GM12878 (cell line): ENCODE measurements at regions not wholly inside any gene's neighbourhood (a gene's known extent, or its start where the extent isn't known, plus 50 kb on each side); places are given as distances from the start of the nearest gene placed in this dataset.

ENCODE experiments used
- ATAC-seq: fragments of 200-7000 bp; cut with Tn5 transposase; 3 replicates; pipeline ENCODE4 v1.9.1; 2020; ENCODE audit warnings: mild to moderate bottlenecking, moderate library complexity
- BruUV-seq: library from RNA; stranded (reverse); fragments of 400-500 nt; replicated peaks from 2 replicates; lab custom pipeline; 2021; lab: Mats Ljungman, UMichigan
- CTCF ChIA-PET: fragments of 300-600 bp; sonication (Branson Sonifier 250); formaldehyde crosslinking; extraction: SDS; loops from one replicate; lab custom pipeline; 2021; ENCODE audit warnings: inconsistent platforms; lab: Yijun Ruan, JAX
- POLR2A ChIA-PET: fragments of 350-600 bp; formaldehyde crosslinking; extraction: SDS; loops from one replicate; lab custom pipeline; 2021; ENCODE audit warnings: inconsistent platforms; lab: Charles Lee
- RAD21 ChIA-PET: fragments of 300-600 bp; sonication (Branson Sonifier 250); formaldehyde crosslinking; loops from one replicate; lab custom pipeline; 2023; ENCODE audit warnings: antibody characterized with exemption; ENCODE audit not compliant: unreplicated experiment; lab: Charles Lee
- SMC1A ChIA-PET: fragments of 300-600 bp; sonication (Branson Sonifier 250); formaldehyde crosslinking; loops from one replicate; lab custom pipeline; 2023; ENCODE audit not compliant: unreplicated experiment, uncharacterized antibody; lab: Charles Lee
- DNase-seq: peaks from one replicate; pipeline ENCODE4 v3.0.0-alpha.2; 2011; ENCODE audit warnings: low read depth, low spot score
- FAIRE-seq: peaks from 3 replicates; lab custom pipeline; 2011; peaks lifted over from hg19 to GRCh38; lab: Jason Lieb, UNC
- H2AFZ ChIP-seq: 2 replicates; pipeline ENCODE4 v1.6.0; 2011; ENCODE audit warnings: low read depth, low read length, control low read depth; ENCODE audit not compliant: control insufficient read depth
- H3K27ac ChIP-seq: 2 replicates; pipeline ENCODE4 v1.5.1; 2011; ENCODE audit warnings: control low read depth; ENCODE audit not compliant: control insufficient read depth, insufficient read depth
- H3K27me3 ChIP-seq, 2 experiments: replicated peaks in 1 of 2; 2 replicates each; pipeline versions ENCODE4 v1.6.0 to v1.6.1; 2011; ENCODE audit warnings: low read length in 1 of 2; ENCODE audit not compliant: control insufficient read depth in 2 of 2, insufficient read depth in 2 of 2
- H3K36me3 ChIP-seq, 2 experiments: 2 replicates each; pipeline ENCODE4 v1.5.1; 2011; ENCODE audit warnings: low read length in 1 of 2; ENCODE audit not compliant: control insufficient read depth in 2 of 2, insufficient read depth in 2 of 2
- H3K4me1 ChIP-seq: 2 replicates; pipeline ENCODE4 v1.6.1; 2011; ENCODE audit warnings: mild to moderate bottlenecking, low read length, moderate library complexity, mixed read lengths; ENCODE audit not compliant: control insufficient read depth, insufficient read depth
- H3K4me2 ChIP-seq: 2 replicates; pipeline ENCODE4 v1.6.0; 2011; ENCODE audit warnings: control low read depth; ENCODE audit not compliant: control insufficient read depth, insufficient read depth
- H3K4me3 ChIP-seq: fragments of 200-600 bp; sonication (generic); 2 replicates; pipeline ENCODE4 v1.5.1; 2016
- H3K79me2 ChIP-seq: 2 replicates; pipeline ENCODE4 v1.6.0; 2011; ENCODE audit warnings: low read length; ENCODE audit not compliant: control insufficient read depth, insufficient read depth
- H3K9ac ChIP-seq: 2 replicates; pipeline ENCODE4 v1.8.0; 2011; ENCODE audit warnings: low read length, control low read depth, mixed read lengths; ENCODE audit not compliant: control insufficient read depth, insufficient read depth
- H3K9me3 ChIP-seq: replicated peaks from 3 replicates; pipeline ENCODE4 v1.5.1; 2011; ENCODE audit warnings: mild to moderate bottlenecking, low read length; ENCODE audit not compliant: control insufficient read depth, insufficient read depth
- H4K20me1 ChIP-seq: 2 replicates; pipeline ENCODE4 v1.6.0; 2011; ENCODE audit not compliant: control insufficient read depth, insufficient read depth
- CHD1 ChIP-seq: IDR thresholded peaks from 2 replicates; pipeline ENCODE4 v1.6.1; 2012; ENCODE audit warnings: low read depth, low read length, improper control_type of control experiment
- CHD4 ChIP-seq: fragments of 200-600 bp; sonication (generic); IDR thresholded peaks from 2 replicates; pipeline ENCODE4 v1.6.1; 2016; ENCODE audit warnings: mild to moderate bottlenecking
- TARDBP ChIP-seq: IDR thresholded peaks from 2 replicates; pipeline ENCODE4 v1.6.1; 2016; ENCODE audit warnings: borderline replicate concordance
- YY1 ChIP-seq: IDR thresholded peaks from 2 replicates; pipeline ENCODE4 v1.6.1; 2011; ENCODE audit warnings: low read depth, mild to moderate bottlenecking, low read length
- ZSCAN29 ChIP-seq: fragments of 450-650 bp; IDR thresholded peaks from 2 replicates; pipeline ENCODE4 v1.6.1; 2017; ENCODE audit warnings: mild to moderate bottlenecking, moderate library complexity
- WGBS: methylation state at CpG from one replicate; pipeline ENCODE4 v1.1.6; 2016; ENCODE audit warnings: low lambda C conversion rate; ENCODE audit not compliant: insufficient replicate concordance, insufficient coverage; ENCODE audit errors: missing lambda C conversion rate; 5-methylcytosine and 5-hydroxymethylcytosine counted together
- in situ Hi-C: fragments of 300-500 bp; cut with MboI; formaldehyde crosslinking; loops from 9 replicates; pipeline ENCODE4 v1.14.3; 2018; ENCODE audit warnings: mixed read lengths
- intact Hi-C: fragments of 100-400 bp; cut with micrococcal nuclease; formaldehyde crosslinking; loops from one replicate; pipeline ENCODE4 v1.14.2; 2022; ENCODE audit not compliant: unreplicated experiment
- TF ChIP-seq, protein P1 (sequence below): fragments of 450-650 bp; IDR thresholded peaks from 2 replicates; pipeline ENCODE4 v1.6.1; 2017; ENCODE audit warnings: mild to moderate bottlenecking
- TF ChIP-seq, protein P2 (sequence below): fragments of 450-650 bp; IDR thresholded peaks from 2 replicates; pipeline ENCODE4 v1.6.1; 2017; ENCODE audit warnings: mild to moderate bottlenecking, moderate library complexity

DNA sequence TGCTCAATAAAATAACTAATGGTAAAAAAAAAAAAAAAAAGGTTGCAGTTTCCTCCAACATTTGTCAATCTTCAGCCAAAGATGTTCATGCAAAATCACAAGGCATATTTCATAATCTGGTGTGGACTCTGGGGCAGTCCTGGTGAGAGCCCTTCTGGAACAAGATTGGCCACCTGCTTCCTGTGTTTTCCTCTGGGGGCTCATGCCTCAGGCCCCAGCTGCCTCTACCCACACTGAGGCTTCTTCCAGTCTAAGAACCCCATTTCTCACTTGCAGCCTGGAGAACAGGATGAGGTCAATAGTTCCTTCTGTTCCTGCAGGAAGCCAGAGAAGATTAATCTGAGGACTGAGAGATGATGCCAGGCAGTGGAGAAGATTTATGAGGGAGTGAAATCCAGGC is 492.6 kb upstream of the BRINP1 start:
- ATAC-seq (no peak), DNase-seq (no peak)
- in situ Hi-C loops (no loop called here), intact Hi-C loops (no loop called here)
- ChIA-PET POLR2A (no interaction called here), SMC1A (no interaction called here), CTCF (no interaction called here), RAD21 (no interaction called here)
- no peaks in the 10 kb centered on the region for H3K4me1 ChIP-seq
- no peak overlapping the region for H3K4me3 ChIP-seq
- H4K20me1 ChIP-seq = no peaks in the 10 kb centered on the region
- no peak overlapping the region for H3K9ac ChIP-seq
- no peaks in the 10 kb centered on the region for H3K9me3 ChIP-seq
- no peak overlapping the region for H2AFZ ChIP-seq
- H3K79me2 ChIP-seq = no peaks in the 10 kb centered on the region
- H3K4me2 ChIP-seq = no peak overlapping the region
- no peak overlapping the region for H3K27ac ChIP-seq
- BruUV-seq = no TSS peak
- no peaks in the 10 kb centered on the region for H3K27me3 ChIP-seq
- no peaks in the 10 kb centered on the region for H3K36me3 ChIP-seq
- TF ChIP-seq CHD4 = no peak
- TF ChIP-seq, all 136 proteins: peak for 0
- no peak for FAIRE-seq

DNA sequence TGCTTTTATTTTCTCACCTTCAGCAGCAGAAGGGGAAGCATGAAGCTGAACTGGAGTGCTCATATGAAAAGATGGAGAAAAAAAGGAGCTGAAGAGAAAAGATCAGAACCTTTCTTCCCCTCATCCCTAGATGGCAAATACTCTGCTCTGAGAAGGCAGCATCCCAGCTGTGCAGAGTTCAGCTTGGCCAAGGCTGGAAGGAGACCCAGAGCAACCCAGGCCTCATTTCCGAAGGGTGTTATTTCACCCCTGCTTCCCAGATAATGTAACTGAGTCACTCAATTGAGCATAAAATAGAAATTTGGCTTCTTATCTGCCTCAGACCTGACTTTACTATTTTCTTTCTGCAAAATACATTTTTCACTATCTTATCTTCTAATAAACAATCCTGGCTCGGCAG is 489.9 kb upstream of the BRINP1 start:
- in situ Hi-C loops (no loop called here), intact Hi-C loops (no loop called here)
- H4K20me1 ChIP-seq = no peaks in the 10 kb centered on the region
- no peaks in the 10 kb centered on the region for H3K36me3 ChIP-seq
- no TSS peak for BruUV-seq
- FAIRE-seq (no peak), ATAC-seq (no peak), DNase-seq (no peak)
- no peak overlapping the region for H3K27ac ChIP-seq
- H3K4me1 ChIP-seq = no peaks in the 10 kb centered on the region
- ChIA-PET RAD21 (no interaction called here), SMC1A (no interaction called here), CTCF (no interaction called here), POLR2A (no interaction called here)
- no peak overlapping the region for H3K4me2 ChIP-seq
- WGBS = 46% methylated on average over 2 of the region's 2 CpGs
- no peak overlapping the region for H2AFZ ChIP-seq
- H3K9ac ChIP-seq = no peak overlapping the region
- no peak overlapping the region for H3K4me3 ChIP-seq
- H3K27me3 ChIP-seq = no peaks in the 10 kb centered on the region
- TF ChIP-seq TARDBP (no peak), ZSCAN29 (no peak), YY1 (no peak), CHD1 (no peak)
- TF ChIP-seq, protein P1, sequence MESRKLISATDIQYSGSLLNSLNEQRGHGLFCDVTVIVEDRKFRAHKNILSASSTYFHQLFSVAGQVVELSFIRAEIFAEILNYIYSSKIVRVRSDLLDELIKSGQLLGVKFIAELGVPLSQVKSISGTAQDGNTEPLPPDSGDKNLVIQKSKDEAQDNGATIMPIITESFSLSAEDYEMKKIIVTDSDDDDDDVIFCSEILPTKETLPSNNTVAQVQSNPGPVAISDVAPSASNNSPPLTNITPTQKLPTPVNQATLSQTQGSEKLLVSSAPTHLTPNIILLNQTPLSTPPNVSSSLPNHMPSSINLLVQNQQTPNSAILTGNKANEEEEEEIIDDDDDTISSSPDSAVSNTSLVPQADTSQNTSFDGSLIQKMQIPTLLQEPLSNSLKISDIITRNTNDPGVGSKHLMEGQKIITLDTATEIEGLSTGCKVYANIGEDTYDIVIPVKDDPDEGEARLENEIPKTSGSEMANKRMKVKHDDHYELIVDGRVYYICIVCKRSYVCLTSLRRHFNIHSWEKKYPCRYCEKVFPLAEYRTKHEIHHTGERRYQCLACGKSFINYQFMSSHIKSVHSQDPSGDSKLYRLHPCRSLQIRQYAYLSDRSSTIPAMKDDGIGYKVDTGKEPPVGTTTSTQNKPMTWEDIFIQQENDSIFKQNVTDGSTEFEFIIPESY = no peak
- TF ChIP-seq, protein P2, sequence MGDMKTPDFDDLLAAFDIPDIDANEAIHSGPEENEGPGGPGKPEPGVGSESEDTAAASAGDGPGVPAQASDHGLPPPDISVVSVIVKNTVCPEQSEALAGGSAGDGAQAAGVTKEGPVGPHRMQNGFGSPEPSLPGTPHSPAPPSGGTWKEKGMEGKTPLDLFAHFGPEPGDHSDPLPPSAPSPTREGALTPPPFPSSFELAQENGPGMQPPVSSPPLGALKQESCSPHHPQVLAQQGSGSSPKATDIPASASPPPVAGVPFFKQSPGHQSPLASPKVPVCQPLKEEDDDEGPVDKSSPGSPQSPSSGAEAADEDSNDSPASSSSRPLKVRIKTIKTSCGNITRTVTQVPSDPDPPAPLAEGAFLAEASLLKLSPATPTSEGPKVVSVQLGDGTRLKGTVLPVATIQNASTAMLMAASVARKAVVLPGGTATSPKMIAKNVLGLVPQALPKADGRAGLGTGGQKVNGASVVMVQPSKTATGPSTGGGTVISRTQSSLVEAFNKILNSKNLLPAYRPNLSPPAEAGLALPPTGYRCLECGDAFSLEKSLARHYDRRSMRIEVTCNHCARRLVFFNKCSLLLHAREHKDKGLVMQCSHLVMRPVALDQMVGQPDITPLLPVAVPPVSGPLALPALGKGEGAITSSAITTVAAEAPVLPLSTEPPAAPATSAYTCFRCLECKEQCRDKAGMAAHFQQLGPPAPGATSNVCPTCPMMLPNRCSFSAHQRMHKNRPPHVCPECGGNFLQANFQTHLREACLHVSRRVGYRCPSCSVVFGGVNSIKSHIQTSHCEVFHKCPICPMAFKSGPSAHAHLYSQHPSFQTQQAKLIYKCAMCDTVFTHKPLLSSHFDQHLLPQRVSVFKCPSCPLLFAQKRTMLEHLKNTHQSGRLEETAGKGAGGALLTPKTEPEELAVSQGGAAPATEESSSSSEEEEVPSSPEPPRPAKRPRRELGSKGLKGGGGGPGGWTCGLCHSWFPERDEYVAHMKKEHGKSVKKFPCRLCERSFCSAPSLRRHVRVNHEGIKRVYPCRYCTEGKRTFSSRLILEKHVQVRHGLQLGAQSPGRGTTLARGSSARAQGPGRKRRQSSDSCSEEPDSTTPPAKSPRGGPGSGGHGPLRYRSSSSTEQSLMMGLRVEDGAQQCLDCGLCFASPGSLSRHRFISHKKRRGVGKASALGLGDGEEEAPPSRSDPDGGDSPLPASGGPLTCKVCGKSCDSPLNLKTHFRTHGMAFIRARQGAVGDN = no peak
- H3K79me2 ChIP-seq = no peaks in the 10 kb centered on the region
- no peaks in the 10 kb centered on the region for H3K9me3 ChIP-seq
